Retina (tissue), 1 donor: ENCODE measurements at regions not wholly inside any gene's neighbourhood (a gene's known extent, or its start where the extent isn't known, plus 50 kb on each side); places are given as distances from the start of the nearest gene placed in this dataset.
"Not testable (repeated sequence)": the region's sequence is repeated elsewhere in the genome, so short reads cannot be mapped to it uniquely, and the experiment has no call there.

Source experiments
- DNase-seq: peaks from one replicate; pipeline ENCODE4 v3.0.0-alpha.2; 2016

DNA sequence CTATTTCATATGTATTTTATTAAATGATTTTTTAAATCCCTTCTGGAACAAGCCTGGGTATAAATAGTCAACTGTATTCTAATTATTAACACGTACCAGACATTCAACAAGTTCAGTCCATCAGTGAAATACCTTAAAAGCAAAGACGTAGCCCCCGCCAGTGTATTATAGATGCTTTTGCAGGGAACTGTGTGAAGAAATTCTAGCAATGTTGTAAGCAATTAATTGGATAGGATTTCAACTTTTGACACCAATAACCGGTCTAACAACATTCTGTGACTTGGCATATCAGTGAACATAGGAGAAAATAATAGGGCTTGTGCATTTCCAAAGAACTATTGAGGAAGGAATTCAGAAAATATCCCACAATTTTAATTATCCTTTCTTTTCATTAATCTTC lies 67.2 kb upstream of the TGFBR2 start:
- no peak for DNase-seq

DNA sequence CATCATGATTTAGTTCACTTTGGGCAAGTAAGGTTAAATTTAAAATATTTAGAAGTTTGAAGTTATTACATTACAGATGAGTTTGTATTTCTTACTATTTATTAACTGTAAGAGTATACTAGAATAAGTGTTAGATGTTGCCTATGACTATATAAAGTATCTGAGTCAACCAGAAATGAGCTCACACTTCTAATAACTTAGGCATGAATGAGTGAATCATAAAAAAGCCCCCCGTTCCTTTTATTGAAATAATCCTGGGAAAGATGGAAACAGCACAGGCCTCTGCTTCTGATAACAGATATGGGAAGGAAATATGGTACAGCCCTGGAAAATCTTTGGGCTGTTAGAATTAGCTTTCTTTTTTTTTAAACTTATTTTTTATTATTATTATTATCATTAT lies 66.6 kb upstream of the TGFBR2 start:
- no peak for DNase-seq

DNA sequence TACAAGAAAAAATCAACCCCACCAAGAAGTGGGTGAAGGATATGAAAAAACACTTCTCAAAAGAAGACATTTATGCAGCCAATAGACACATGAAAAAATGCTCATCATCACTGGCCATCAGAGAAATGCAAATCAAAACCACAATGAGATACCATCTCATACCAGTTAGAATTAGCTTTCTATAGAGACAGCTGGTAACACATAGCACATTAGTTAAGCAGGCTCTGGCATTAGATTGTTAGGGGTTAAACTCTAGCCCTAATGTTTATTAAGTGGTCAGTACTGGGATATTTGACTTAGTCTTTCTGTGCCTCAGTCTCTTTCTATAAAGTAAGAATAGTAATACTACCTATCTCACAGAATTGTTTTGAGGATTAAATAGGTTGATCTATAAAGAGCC lies 65.2 kb upstream of the TGFBR2 start:
- DNase-seq = not testable (repeated sequence)

DNA sequence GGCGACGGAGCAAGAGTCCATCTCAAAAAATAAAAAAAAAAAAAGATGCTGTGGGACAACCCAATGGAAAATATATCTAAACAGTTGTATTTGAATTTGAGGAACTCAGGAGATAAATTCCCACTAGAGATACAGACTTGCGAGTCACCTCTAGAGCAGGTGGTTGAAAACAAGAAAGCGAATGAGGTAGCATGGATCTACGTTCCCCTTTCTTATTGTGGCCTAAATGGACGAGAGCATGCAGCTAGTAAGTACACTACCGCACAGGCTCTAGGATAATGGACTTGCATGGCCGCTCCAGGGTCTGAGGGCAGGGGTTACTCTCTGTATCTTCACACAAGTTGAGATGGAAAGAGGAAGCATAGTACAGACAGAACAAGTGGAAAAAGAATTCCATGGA lies 63.5 kb upstream of the TGFBR2 start:
- DNase-seq = no peak

DNA sequence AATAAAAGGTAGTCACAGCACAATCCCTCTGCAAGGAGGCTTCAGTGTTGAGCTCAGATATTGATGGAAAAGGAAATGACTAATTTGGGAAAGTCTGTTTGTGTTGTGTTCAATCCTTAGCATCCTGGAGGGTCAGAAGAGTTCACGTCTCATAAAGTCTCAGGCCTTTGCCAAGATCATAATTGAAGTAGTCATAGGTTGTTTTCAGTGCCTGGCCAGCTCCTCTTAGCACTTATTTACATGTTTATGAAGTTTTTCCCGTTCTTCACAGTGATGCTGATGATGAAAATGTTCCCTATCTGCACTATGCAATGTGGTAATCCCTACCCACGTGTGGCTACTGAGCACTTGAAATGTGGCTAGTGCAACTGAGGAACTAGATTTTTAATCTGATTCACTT lies 61.6 kb upstream of the TGFBR2 start:
- DNase-seq = no peak

DNA sequence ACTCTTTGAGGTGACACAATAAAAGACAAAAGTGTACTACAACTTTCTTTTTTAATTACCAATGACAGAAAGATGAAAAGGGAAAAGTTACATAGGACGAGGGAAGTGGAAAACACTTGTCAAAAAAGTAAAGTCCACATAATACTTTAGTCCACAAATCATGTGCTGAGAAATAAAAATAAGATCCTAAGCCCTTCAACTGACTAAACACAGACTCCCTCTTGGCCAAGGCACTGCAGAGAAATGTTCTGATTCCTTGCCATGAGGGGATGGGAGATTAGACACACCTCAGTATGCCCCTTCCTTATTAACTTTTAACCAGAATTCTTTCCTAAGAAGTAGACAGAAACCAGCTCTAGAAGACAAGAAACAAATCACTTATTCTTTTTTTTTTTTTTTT lies 59.5 kb upstream of the TGFBR2 start:
- DNase-seq = no peak

DNA sequence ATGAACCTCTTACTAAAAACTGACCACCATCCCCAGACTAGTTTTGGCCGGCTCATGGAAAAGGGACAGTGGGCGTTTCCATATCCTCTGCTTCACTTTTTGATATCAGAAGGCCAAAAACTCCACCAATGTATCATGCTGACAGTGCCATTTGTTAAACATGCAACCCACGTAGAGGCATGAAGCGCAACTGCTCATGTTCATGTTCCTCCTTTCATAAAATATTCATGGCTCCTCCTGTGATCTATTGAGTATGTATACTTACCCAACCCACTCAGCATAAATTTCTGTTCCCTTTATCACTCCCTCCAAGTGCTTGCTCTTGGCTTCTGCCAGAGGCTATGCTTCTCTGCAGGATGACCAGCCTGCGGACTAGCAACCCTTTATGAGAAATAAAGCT lies 58.7 kb upstream of the TGFBR2 start:
- DNase-seq = no peak

DNA sequence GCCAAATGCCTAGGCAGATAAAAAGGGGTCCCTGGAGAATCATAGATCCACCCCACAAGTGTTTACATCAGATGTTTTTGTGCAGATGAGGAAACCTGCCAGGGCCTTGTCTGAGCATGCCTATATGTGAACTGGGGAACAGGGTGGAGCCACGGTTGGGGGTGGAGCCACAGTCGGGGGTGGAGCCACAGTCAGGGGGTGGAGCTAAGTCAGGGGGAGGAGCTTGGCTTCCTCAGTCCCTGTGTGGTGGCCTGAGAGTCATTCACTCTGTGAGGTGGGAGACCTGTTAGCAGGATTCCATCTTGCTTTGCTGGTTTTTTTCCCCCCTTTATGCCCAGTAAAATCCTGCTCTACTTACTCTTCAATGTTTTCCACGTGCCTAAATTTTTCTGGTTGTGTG lies 57.8 kb upstream of the TGFBR2 start:
- DNase-seq = no peak

DNA sequence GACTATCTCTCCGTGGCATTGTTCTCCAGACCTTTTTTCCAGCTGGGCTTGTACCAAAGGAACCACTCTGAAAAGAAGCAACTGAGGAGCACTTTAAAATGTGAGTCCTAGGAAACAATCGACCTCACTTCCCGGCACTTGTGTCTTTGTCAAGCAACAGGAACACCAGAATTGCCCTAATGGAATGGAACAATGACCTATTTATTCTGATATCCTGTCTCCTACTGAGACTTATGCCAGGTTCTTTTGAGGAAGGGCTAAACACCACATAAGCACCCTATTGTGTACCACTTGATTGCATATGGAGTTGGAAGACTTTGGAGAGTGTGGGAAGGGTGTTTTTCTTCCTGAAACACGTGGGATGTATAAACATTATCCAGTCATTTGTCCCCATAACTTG lies 56.8 kb upstream of the TGFBR2 start:
- DNase-seq = no peak

DNA sequence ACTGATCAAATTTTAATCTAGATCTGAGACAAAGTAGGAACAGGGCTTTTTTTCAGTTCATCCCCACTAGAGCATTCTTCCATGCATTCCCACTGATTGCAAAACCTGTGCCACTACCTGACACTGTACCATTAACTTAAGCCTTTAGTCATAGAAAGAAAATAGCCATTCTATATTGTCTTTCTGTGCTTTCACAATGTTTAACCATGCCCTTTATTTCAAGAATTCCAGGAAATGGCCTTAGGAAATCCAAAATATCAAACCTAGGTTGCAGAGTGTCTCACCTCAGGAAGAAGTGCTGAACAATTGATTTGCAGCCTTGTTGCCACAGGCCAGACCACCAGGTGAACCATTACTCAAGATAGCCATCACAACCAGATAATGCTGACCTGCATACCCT lies 56.2 kb upstream of the TGFBR2 start:
- no peak for DNase-seq

DNA sequence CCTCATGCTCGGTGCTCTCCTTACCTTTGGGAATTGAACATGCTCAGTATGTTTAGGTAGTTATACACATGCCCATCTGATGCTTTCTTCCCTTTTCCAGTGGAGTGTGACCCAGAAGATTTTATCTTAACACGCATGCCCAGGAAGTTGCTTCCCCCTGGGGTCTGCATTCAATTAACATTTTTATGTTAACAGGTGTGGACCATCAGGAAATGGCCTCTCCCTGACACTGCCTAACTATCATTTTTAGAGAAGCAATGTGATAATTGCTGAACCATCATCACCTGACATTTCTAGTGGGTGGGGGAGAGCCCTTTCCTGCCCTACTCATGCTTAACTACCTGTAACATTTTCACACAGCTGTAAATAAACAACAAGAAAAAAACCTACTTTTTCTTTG lies 55.1 kb upstream of the TGFBR2 start:
- DNase-seq = no peak

DNA sequence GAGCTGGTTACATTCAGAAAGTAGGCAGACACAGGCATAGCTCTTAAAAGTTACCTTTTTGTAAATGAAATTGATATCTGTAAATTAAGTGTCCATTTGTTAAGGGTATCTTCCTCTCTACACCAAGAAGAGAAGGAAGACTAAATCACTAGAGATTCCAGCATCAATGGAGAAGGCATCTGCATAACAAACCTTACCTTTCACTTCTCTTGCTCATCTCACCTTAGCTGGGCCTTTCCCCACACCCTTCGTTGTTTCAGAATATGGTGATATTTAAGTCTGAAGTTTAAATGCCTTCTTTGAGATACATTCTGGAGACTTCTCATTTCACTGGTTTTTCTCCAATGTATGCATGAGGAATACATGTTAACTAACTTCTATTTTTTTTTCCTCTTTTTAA lies 54.5 kb upstream of the TGFBR2 start:
- no peak for DNase-seq

DNA sequence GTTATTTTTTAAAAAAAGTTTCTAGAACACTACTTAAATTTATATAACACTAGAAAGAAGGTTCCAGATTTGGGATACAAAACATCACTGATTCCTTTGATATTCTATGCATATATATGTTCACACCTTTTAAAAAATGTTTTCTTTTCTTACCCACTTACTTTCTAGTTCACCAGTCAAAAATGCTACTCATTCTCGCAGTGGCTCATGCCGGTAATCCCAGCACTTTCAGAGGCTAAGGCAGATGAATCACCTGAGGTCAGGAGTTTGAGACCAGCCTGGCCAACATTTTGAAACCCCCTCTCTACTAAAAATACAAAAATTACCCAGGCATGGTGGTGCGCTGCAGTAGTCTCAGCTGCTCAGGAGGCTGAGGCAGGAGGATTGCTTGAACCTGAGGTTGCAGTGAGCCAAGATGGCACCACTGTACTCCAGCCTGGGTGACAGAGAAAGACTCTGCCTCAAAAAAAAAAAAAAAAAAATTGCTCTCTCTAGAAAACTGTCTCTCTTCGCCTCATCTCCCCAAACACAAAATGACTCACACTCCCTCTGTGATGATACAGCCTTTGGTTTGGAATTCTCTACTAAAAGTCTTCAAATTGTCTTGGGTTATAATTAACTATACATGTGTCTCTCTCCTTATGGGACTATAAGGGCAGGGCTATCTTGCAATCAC lies 52.6 kb upstream of the TGFBR2 start:
- no peak for DNase-seq

DNA sequence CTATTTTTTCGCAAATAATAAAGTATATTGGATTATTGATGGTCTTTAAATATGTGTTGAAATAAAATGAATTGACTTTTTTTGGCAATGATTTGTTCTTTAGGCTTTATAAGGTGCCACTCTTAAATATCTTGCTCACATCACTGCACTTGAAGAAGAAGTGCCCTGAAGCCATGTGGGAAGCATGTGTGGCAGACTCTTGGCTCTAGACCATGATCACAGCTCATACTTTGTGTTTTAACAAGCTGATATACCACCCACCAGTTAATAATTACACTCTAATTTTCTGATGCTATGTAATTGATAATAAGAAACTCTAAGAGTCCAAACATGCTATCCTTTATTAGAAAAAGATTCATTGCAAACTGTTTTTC lies 52.1 kb upstream of the TGFBR2 start:
- DNase-seq = no peak

DNA sequence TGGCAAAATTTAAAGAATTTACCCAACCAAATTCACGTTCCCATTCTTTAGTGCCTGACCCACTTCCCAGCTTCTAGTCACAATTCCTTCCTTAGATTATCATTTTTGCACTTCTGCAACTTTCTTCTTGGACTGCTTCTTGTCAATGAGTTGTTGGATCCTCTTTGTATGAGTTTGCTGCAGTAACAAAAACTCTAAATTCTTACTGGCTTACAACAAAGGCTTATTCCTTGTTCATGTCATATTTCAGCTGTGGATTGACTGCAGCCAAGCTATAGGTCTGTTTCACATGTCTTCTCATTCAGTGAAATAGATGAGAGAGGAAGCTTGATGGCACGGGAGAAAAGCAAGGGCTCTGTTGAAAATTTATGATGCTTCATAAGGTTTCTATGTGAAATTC lies 50.4 kb upstream of the TGFBR2 start:
- DNase-seq = no peak
